A673 (cell line): ENCODE measurements at regions not wholly inside any gene's neighbourhood (a gene's known extent, or its start where the extent isn't known, plus 50 kb on each side); places are given as distances from the start of the nearest gene placed in this dataset.

Source experiments
- BruUV-seq: library from RNA; stranded (reverse); fragments of 400-500 nt; replicated peaks from 2 replicates; lab custom pipeline; 2021; lab: Mats Ljungman, UMichigan
- CTCF ChIA-PET: fragments of 300-600 bp; sonication (Branson Sonifier 250); formaldehyde crosslinking; loops from one replicate; lab custom pipeline; 2022; ENCODE audit warnings: antibody characterized with exemption; lab: Charles Lee
- POLR2A ChIA-PET: fragments of 300-600 bp; sonication (Branson Sonifier 250); formaldehyde crosslinking; loops from one replicate; lab custom pipeline; 2022; ENCODE audit warnings: antibody characterized with exemption; ENCODE audit not compliant: low non-redundant PET; lab: Charles Lee
- DNase-seq: peaks from one replicate; pipeline ENCODE4 v3.0.0-alpha.2; 2015; ENCODE audit warnings: low spot score
- H3K27ac ChIP-seq: fragments of 200-600 bp; sonication (generic); 2 replicates; pipeline ENCODE4 v1.5.1; 2016; ENCODE audit warnings: mixed run types, low read depth, mild to moderate bottlenecking, mixed read lengths, antibody characterized with exemption, low read length; ENCODE audit not compliant: poor library complexity, severe bottlenecking
- H3K27me3 ChIP-seq: fragments of 200-600 bp; sonication (generic); replicated peaks from 2 replicates; pipeline ENCODE4 v1.6.1; 2017; ENCODE audit warnings: mixed run types, low read depth, mild to moderate bottlenecking, mixed read lengths, antibody characterized with exemption, low read length; ENCODE audit not compliant: insufficient read depth, poor library complexity
- H3K36me3 ChIP-seq: fragments of 200-600 bp; sonication (generic); 2 replicates; pipeline ENCODE4 v1.6.1; 2016; ENCODE audit warnings: mixed run types, mild to moderate bottlenecking, mixed read lengths, antibody characterized with exemption, low read length; ENCODE audit not compliant: insufficient read depth, poor library complexity, severe bottlenecking
- H3K4me1 ChIP-seq: fragments of 200-600 bp; sonication (generic); 2 replicates; pipeline ENCODE4 v1.6.1; 2017; ENCODE audit warnings: mixed run types, mild to moderate bottlenecking, mixed read lengths, antibody characterized with exemption, low read length; ENCODE audit not compliant: insufficient read depth, poor library complexity, severe bottlenecking
- H3K4me3 ChIP-seq: fragments of 200-600 bp; sonication (generic); 2 replicates; pipeline ENCODE4 v1.5.1; 2016; ENCODE audit warnings: low read depth, mixed run types, mild to moderate bottlenecking, mixed read lengths, low read length; ENCODE audit not compliant: poor library complexity, severe bottlenecking
- H3K9me3 ChIP-seq: fragments of 200-600 bp; sonication (generic); 2 replicates; pipeline ENCODE4 v1.6.1; 2016; ENCODE audit warnings: mixed run types, low read depth, mild to moderate bottlenecking, mixed read lengths, antibody characterized with exemption, low read length; ENCODE audit not compliant: poor library complexity, severe bottlenecking
- EZH2 ChIP-seq: fragments of 200-600 bp; sonication (generic); IDR thresholded peaks from 2 replicates; pipeline ENCODE4 v1.6.1; 2017; ENCODE audit warnings: borderline replicate concordance, low read depth, mild to moderate bottlenecking, mixed read lengths, antibody characterized with exemption, low read length; ENCODE audit not compliant: poor library complexity, severe bottlenecking
- intact Hi-C: fragments of 100-400 bp; cut with micrococcal nuclease; formaldehyde crosslinking; loops from one replicate; pipeline ENCODE4 v1.10.0; 2022; ENCODE audit not compliant: unreplicated experiment
- TF ChIP-seq, protein P1 (sequence below): fragments of 300-800, 200-600 bp; sonication (generic); conservative IDR thresholded peaks from 2 replicates; pipeline ENCODE4 v1.5.1; 2017; ENCODE audit warnings: low read depth, mild to moderate bottlenecking, antibody characterized with exemption, low read length, moderate library complexity, mixed read lengths

DNA sequence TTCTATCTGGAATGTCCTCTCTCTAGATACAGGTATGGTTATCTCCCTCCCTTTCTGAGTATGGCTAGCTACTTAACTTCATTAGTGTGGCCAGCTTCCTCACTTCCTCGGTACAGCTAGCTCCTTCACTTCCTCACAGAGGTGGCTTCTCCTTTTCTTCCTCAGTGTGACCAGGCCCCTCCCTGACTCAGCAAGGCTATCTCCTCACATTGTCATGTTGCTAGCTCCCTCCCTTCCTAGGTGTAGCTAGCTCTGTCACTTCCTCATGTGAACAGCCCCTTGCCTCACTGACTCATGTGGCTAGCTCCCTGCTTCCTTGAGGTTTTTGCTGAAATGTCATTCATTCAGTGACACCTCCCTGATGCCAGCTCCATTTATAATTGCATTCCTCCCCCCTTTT lies 67.3 kb upstream of the DDIT4L start:
- TF ChIP-seq, protein P1, sequence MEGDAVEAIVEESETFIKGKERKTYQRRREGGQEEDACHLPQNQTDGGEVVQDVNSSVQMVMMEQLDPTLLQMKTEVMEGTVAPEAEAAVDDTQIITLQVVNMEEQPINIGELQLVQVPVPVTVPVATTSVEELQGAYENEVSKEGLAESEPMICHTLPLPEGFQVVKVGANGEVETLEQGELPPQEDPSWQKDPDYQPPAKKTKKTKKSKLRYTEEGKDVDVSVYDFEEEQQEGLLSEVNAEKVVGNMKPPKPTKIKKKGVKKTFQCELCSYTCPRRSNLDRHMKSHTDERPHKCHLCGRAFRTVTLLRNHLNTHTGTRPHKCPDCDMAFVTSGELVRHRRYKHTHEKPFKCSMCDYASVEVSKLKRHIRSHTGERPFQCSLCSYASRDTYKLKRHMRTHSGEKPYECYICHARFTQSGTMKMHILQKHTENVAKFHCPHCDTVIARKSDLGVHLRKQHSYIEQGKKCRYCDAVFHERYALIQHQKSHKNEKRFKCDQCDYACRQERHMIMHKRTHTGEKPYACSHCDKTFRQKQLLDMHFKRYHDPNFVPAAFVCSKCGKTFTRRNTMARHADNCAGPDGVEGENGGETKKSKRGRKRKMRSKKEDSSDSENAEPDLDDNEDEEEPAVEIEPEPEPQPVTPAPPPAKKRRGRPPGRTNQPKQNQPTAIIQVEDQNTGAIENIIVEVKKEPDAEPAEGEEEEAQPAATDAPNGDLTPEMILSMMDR, result no peak
- no peak for TF ChIP-seq EZH2
- intact Hi-C loops, result no loop called here
- Histone ChIP-seq H3K4me1 (no peaks in the 10 kb centered on the region), H3K27ac (no peak overlapping the region), H3K9me3 (no peaks in the 10 kb centered on the region), H3K27me3 (no peaks in the 10 kb centered on the region), H3K4me3 (no peak overlapping the region), H3K36me3 (no peaks in the 10 kb centered on the region)
- POLR2A ChIA-PET, result no interaction called here
- DNase-seq, result no peak
- BruUV-seq, result no TSS peak
- CTCF ChIA-PET, result no interaction called here

DNA sequence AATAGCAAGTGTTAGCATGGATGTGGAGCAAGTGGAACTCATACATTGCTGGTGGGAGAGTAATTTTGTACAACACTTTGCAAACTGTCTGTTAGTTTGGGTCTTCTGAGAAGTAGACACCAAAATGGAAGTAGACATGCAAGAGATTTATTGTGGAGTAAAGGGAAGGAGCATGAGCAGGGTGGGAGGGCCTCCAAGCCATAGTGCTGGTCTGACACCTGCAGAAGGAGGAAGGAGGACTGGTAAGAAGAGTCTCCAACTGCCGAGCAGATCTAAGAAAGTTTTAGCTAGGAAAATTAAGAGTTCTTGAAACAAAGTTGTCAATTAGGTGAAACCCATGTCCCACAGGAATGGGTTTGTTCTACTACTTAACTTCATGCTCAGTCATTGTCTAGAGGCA lies 64.0 kb upstream of the DDIT4L start:
- POLR2A ChIA-PET, result no interaction called here
- CTCF ChIA-PET, result no interaction called here
- Histone ChIP-seq H3K9me3 (no peaks in the 10 kb centered on the region), H3K4me1 (no peaks in the 10 kb centered on the region), H3K36me3 (no peaks in the 10 kb centered on the region), H3K27me3 (no peaks in the 10 kb centered on the region), H3K4me3 (no peak overlapping the region), H3K27ac (no peak overlapping the region)
- intact Hi-C loops, result no loop called here
- TF ChIP-seq, protein P1, result no peak
- no peak for TF ChIP-seq EZH2
- DNase-seq, result no peak
- no TSS peak for BruUV-seq

DNA sequence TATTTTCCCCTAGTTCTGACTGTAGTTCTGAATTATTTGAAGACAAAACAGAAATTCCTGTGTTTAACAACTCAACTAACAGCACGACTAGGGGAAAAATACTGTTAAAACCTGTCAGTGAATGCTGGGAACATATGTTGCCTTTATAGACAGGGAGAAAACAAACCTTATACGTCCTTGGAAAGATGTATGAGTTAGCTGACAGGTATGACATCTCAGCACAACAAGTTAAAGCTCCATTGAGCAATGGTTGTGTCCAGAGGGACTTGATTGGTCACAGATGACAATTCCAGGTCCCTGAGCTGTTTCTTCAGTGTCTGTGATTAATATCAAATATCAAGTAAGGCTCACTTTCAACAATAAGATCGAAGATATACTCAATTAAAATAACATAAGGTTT lies 58.2 kb upstream of the DDIT4L start:
- DNase-seq, result no peak
- ChIA-PET CTCF (no interaction called here), POLR2A (no interaction called here)
- Histone ChIP-seq H3K36me3 (no peaks in the 10 kb centered on the region), H3K4me1 (no peaks in the 10 kb centered on the region), H3K9me3 (no peaks in the 10 kb centered on the region), H3K27me3 (no peaks in the 10 kb centered on the region), H3K27ac (no peak overlapping the region), H3K4me3 (no peak overlapping the region)
- BruUV-seq, result no TSS peak
- TF ChIP-seq, protein P1, result no peak
- no peak for TF ChIP-seq EZH2
- intact Hi-C loops, result no loop called here
